Immature natural killer cell (primary cell): ENCODE measurements at regions not wholly inside any gene's neighbourhood (a gene's known extent, or its start where the extent isn't known, plus 50 kb on each side); places are given as distances from the start of the nearest gene placed in this dataset.
A peak's percentile ranks its signal among the peaks of the same experiment; 100 is the strongest.
"Not testable (repeated sequence)": the region's sequence is repeated elsewhere in the genome, so short reads cannot be mapped to it uniquely, and the experiment has no call there.

Experiments
- DNase-seq, 3 donors: peaks; one replicate each; pipeline ENCODE4 v3.0.0; 2022; ENCODE audit warnings: mixed read lengths in 1 of 3
- H3K27ac Mint-ChIP-seq, 6 donors: one replicate each; pipeline ENCODE4 v1.8.0; 2020; ENCODE audit warnings: mixed read lengths in 6 of 6, mild to moderate bottlenecking in 5 of 6, inconsistent platforms in 4 of 6, moderate library complexity in 3 of 6
- H3K27me3 Mint-ChIP-seq, 3 donors: one replicate each; pipeline ENCODE4 v1.8.0; 2020 to 2021; ENCODE audit warnings: low read depth in 3 of 3, mild to moderate bottlenecking in 3 of 3, mixed read lengths in 3 of 3, moderate library complexity in 3 of 3, inconsistent platforms in 1 of 3
- H3K36me3 Mint-ChIP-seq, 3 donors: one replicate each; pipeline ENCODE4 v1.8.0; 2020; ENCODE audit warnings: mixed read lengths in 3 of 3, inconsistent platforms in 2 of 3, mild to moderate bottlenecking in 2 of 3
- H3K4me1 Mint-ChIP-seq, 2 donors: one replicate each; pipeline ENCODE4 v1.8.0; 2020; ENCODE audit warnings: inconsistent platforms in 2 of 2, mild to moderate bottlenecking in 2 of 2, mixed read lengths in 2 of 2, moderate library complexity in 1 of 2
- H3K4me3 Mint-ChIP-seq, 5 donors: one replicate each; pipeline ENCODE4 v1.8.0; 2020; ENCODE audit warnings: mild to moderate bottlenecking in 5 of 5, mixed read lengths in 5 of 5, inconsistent platforms in 3 of 5, moderate library complexity in 3 of 5
- H3K9me3 Mint-ChIP-seq, 6 donors: one replicate each; pipeline ENCODE4 v1.8.0; 2020; ENCODE audit warnings: mild to moderate bottlenecking in 6 of 6, mixed read lengths in 6 of 6, inconsistent platforms in 4 of 6, moderate library complexity in 3 of 6

DNA sequence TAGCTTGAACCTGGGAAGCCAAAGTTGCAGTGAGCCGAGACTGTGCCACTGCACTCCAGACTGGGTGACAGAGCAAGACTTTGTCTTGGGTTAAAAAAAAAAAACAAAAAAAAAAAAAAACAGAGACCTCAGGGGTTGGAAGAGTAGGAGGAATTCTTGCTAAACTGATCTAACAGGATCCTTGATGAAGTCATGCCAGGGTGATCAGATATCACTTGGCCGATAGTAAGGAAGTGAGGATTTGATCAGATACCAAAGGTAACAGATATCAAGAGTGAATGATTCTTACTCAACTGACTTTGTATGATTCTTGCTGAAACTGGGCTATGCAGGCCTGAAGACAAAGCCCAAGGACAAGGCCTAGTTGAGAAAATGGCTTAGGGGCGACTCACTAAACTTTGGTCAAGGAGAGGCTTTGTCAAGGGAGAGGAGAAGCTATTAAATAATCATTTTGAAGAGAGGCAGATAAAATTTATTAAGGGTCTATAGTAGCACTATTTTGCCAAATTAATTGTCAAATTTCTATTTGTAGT lies 624.7 kb downstream of the UTRN start:
- Mint-ChIP-seq H3K4me1 (peaks cover 29 to 31% of the 10 kb centered on the region in 2 donors), H3K4me3 (no peak overlapping the region), H3K27me3 (peaks cover 1 to 8% (median 6%) of the 10 kb centered on the region in 3 donors), H3K36me3 (peaks cover 0 to 6% (median 3%) of the 10 kb centered on the region in 3 donors), H3K27ac (no peak overlapping the region), H3K9me3 (peaks cover 0 to 4% (median 0%) of the 10 kb centered on the region in 6 donors)
- DNase-seq = no peak

DNA sequence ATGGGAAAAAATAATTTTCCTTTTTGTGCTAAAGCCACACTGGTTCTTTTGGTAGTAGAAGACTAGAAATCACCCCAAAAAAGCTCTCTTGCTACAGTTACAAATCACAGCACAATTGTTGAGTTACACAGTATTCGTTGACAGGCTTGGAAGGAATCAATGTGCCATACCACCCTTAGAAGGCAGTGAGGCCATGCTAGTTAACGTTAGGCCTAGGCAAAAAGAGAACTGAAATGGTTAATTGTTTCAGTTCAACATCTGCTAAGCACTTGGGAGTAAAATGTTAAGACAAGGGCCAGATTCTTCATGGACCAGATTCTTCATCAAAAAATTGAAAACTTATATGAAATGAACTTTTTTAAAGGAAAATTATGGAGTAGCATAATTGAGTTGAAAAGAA lies 626.2 kb downstream of the UTRN start:
- Mint-ChIP-seq H3K4me1 (peaks cover 29 to 31% of the 10 kb centered on the region in 2 donors), H3K4me3 (no peak overlapping the region), H3K36me3 (peaks cover 1 to 14% (median 3%) of the 10 kb centered on the region in 3 donors), H3K27me3 (peaks cover 5 to 8% (median 6%) of the 10 kb centered on the region in 3 donors), H3K9me3 (peaks cover 0 to 4% (median 0%) of the 10 kb centered on the region in 6 donors), H3K27ac (no peak overlapping the region)
- no peak for DNase-seq

DNA sequence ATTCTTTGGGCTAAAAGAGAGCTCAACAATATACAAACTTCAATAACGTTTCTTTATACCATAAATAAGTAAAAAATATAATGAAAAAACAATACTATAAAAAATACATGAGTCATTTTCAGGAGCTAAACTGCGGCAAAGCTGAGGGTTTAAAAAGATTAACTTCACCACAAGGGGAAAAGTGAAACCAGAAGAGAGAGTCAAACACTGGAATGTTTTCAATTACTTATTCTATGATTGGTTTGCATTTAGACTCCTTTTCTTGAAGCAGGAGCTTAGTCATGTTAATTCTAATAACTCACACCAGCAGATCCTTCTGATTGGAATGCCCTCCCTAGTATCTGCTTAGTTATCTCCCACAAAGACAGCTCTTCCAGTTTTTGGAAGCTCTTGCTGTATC lies 627.3 kb downstream of the UTRN start:
- DNase-seq = peak in 2 of 3 donors; percentile 2 to 17
- H3K4me3 Mint-ChIP-seq = peak overlapping the region; percentile 37 to 72 (median 64)
- H3K36me3 Mint-ChIP-seq = peaks cover 3 to 14% (median 3%) of the 10 kb centered on the region in 3 donors
- peak overlapping the region; percentile 69 to 90 (median 83) for H3K27ac Mint-ChIP-seq
- peaks cover 0 to 4% (median 0%) of the 10 kb centered on the region in 6 donors for H3K9me3 Mint-ChIP-seq
- peaks cover 5 to 7% (median 6%) of the 10 kb centered on the region in 3 donors for H3K27me3 Mint-ChIP-seq
- H3K4me1 Mint-ChIP-seq = peaks cover 29 to 31% of the 10 kb centered on the region in 2 donors

DNA sequence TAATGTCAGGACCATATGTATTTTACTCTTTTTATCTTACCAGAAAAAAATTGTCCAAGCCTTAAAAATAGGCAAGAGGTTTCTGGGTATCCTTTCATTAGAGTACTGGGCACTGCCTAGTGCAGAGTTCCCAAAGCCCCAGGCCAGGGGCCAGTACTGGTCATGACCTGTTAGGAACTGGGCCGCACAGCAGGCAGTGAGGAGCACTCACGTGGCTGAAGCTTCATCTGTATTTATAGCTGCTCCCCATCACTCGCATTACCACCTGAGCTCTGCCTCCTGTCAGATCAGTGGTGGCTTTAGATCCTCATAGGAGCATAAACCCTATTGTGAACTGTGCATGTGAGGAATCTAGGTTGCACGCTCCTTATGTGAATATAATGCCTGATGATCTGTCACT lies 632.9 kb downstream of the UTRN start:
- H3K4me3 Mint-ChIP-seq = no peak overlapping the region
- no peak overlapping the region for H3K27ac Mint-ChIP-seq

GRCh38 chr6:144919560-144919959 lies 634.4 kb downstream of the UTRN start:
- DNase-seq = no peak
- Mint-ChIP-seq H3K36me3 (peaks cover 0 to 8% (median 3%) of the 10 kb centered on the region in 3 donors), H3K9me3 (no peaks in the 10 kb centered on the region), H3K4me3 (peak overlapping the region in 3 of 5 donors; percentile 16 to 65 (median 54)), H3K4me1 (peaks cover 44% of the 10 kb centered on the region in 2 donors), H3K27me3 (peaks cover 0 to 4% (median 3%) of the 10 kb centered on the region in 3 donors), H3K27ac (peak overlapping the region in 4 of 6 donors; percentile 11 to 61 (median 22))

More for the DNA sequence above, 632.9 kb downstream of the UTRN start:
- DNase-seq = no peak
- H3K36me3 Mint-ChIP-seq = peaks cover 3 to 8% (median 3%) of the 10 kb centered on the region in 3 donors
- no peaks in the 10 kb centered on the region for H3K9me3 Mint-ChIP-seq
- peaks cover 0 to 3% (median 1%) of the 10 kb centered on the region in 3 donors for H3K27me3 Mint-ChIP-seq
- H3K4me1 Mint-ChIP-seq = peaks cover 54 to 57% of the 10 kb centered on the region in 2 donors

DNA sequence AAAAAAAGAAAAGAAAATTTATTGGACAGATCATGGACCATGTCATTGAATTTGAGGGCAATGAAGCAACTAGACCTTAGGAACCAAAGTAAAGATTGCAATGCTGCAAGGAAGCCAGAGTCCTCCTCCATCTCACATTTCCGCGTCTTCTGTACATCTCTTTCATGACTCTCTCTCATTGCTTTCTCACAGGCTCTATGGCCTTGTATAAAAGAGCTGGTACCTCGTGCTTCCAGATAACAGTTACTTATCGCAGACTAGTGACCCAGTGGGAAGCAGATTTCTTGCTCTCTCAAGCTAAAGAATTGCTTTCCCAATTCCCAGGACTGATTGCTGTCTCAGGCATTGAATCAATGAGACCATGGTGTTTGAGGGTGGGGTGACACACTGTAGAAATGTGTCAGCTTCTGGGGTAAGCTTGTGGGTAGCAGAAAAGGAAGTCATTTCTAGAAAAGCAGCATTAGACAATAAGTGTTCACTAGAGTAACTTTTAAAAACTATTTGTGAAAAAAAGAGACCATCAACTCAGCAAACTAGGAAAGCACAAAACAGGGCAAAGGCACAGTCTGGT lies 635.3 kb downstream of the UTRN start:
- Mint-ChIP-seq H3K27me3 (peaks cover 0 to 5% (median 3%) of the 10 kb centered on the region in 3 donors), H3K9me3 (no peaks in the 10 kb centered on the region), H3K4me1 (peaks cover 42 to 44% of the 10 kb centered on the region in 2 donors), H3K4me3 (peak overlapping the region; percentile 54 to 83 (median 69)), H3K27ac (peak overlapping the region; percentile 80 to 95 (median 88)), H3K36me3 (peaks cover 0 to 5% (median 3%) of the 10 kb centered on the region in 3 donors)
- DNase-seq = peak; percentile 24 to 38 (median 37)

- peaks cover 0 to 5% (median 0%) of the 10 kb centered on the region in 3 donors for H3K27me3 Mint-ChIP-seq
- no peaks in the 10 kb centered on the region for H3K9me3 Mint-ChIP-seq
- H3K4me1 Mint-ChIP-seq = peaks cover 42 to 44% of the 10 kb centered on the region in 2 donors
- DNase-seq = no peak
- peak overlapping the region; percentile 62 to 95 (median 86) for H3K27ac Mint-ChIP-seq
- peak overlapping the region; percentile 54 to 83 (median 69) for H3K4me3 Mint-ChIP-seq
- peaks cover 0 to 1% (median 0%) of the 10 kb centered on the region in 3 donors for H3K36me3 Mint-ChIP-seq
Observed at GRCh38 chr6:144921206-144921975, 636.3 kb downstream of the UTRN start.

GRCh38 chr6:144922120-144922722 lies 637.1 kb downstream of the UTRN start:
- Mint-ChIP-seq H3K4me3 (peak overlapping the region in 3 of 5 donors; percentile 21 to 36 (median 28)), H3K27ac (peak overlapping the region in 5 of 6 donors; percentile 42 to 61 (median 47)), H3K9me3 (no peaks in the 10 kb centered on the region), H3K27me3 (peaks cover 0 to 5% (median 0%) of the 10 kb centered on the region in 3 donors), H3K4me1 (peaks cover 42 to 44% of the 10 kb centered on the region in 2 donors), H3K36me3 (no peaks in the 10 kb centered on the region)
- DNase-seq = no peak

- H3K36me3 Mint-ChIP-seq, H3K27me3 Mint-ChIP-seq, H3K4me3 Mint-ChIP-seq, DNase-seq, H3K9me3 Mint-ChIP-seq: not testable (repeated sequence)
- peak overlapping the region in 2 of 6 donors; percentile 47 to 60 for H3K27ac Mint-ChIP-seq
- peaks cover 42 to 44% of the 10 kb centered on the region in 2 donors for H3K4me1 Mint-ChIP-seq
Observed at GRCh38 chr6:144922771-144923490, 637.8 kb downstream of the UTRN start.

DNA sequence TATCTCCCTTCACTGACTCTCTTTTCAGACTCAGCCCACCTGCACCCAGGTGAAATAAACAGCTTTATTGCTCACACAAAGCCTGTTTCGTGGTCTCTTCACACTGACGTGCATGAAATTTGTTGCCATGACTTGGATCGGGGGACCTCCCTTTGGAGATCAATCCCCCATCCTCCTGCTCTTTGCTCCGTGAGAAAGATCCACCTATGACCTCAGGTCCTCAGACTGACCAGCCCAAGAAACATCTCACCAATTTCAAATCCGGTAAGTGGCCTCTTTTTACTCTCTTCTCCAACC lies 638.3 kb downstream of the UTRN start:
- H3K36me3 Mint-ChIP-seq, H3K4me3 Mint-ChIP-seq, DNase-seq, H3K27me3 Mint-ChIP-seq, H3K9me3 Mint-ChIP-seq: not testable (repeated sequence)
- Mint-ChIP-seq H3K4me1 (peaks cover 40 to 44% of the 10 kb centered on the region in 2 donors), H3K27ac (peak overlapping the region in 2 of 6 donors; percentile 12 to 51)

- H3K4me3 Mint-ChIP-seq = no peak overlapping the region
- peaks cover 0 to under 1% (median 0%) of the 10 kb centered on the region in 3 donors for H3K36me3 Mint-ChIP-seq
- DNase-seq = no peak
- peaks cover 0 to 2% of the 10 kb centered on the region in 2 donors for H3K4me1 Mint-ChIP-seq
- H3K27me3 Mint-ChIP-seq = peaks cover 0 to 5% (median 0%) of the 10 kb centered on the region in 3 donors
- peaks cover 0 to 2% (median 0%) of the 10 kb centered on the region in 6 donors for H3K9me3 Mint-ChIP-seq
- no peak overlapping the region for H3K27ac Mint-ChIP-seq
Observed at GRCh38 chr6:144928847-144929246, 643.7 kb downstream of the UTRN start.

DNA sequence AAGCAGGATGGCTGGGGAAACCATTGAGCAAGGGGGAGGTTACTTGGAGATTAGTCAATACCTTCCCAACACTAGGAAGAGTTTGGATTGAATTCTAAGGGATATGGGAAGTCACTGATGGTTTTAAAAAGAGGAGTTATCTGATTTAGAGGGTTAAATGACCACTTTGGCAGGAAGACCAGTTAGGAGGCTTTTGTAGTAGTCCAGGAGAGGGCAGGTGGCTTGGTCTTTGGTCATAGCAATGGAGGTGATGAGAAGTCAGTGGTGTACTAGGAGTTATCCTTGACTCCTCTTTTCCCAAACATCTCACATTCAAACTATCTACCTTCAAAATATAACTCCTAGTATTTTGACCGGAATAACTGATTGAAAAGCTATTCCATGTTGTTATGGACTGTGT lies 644.1 kb downstream of the UTRN start:
- H3K27me3 Mint-ChIP-seq = peaks cover 0 to 3% (median 2%) of the 10 kb centered on the region in 3 donors
- H3K9me3 Mint-ChIP-seq = peaks cover 0 to 4% (median under 1%) of the 10 kb centered on the region in 6 donors
- no peak overlapping the region for H3K27ac Mint-ChIP-seq
- DNase-seq = no peak
- peaks cover 0 to 2% of the 10 kb centered on the region in 2 donors for H3K4me1 Mint-ChIP-seq
- H3K36me3 Mint-ChIP-seq = peaks cover 0 to 4% (median under 1%) of the 10 kb centered on the region in 3 donors
- no peak overlapping the region for H3K4me3 Mint-ChIP-seq
